Epithelial cell of esophagus (primary cell): ENCODE measurements at regions not wholly inside any gene's neighbourhood (a gene's known extent, or its start where the extent isn't known, plus 50 kb on each side); places are given as distances from the start of the nearest gene placed in this dataset.

Source experiments
- DNase-seq: peaks from one replicate; pipeline ENCODE4 v3.0.0; 2010; ENCODE audit warnings: low read depth
- H3K4me3 ChIP-seq: 2 replicates; pipeline ENCODE4 v1.5.1; 2011; ENCODE audit warnings: mild to moderate bottlenecking, low read length, control low read depth
- TF ChIP-seq, protein P1 (sequence below): IDR thresholded peaks from 2 replicates; pipeline ENCODE4 v1.5.1; 2011; ENCODE audit warnings: low read depth, mild to moderate bottlenecking, low read length, control low read depth, inconsistent platforms; ENCODE audit not compliant: insufficient read depth; ENCODE audit errors: missing control alignments

DNA sequence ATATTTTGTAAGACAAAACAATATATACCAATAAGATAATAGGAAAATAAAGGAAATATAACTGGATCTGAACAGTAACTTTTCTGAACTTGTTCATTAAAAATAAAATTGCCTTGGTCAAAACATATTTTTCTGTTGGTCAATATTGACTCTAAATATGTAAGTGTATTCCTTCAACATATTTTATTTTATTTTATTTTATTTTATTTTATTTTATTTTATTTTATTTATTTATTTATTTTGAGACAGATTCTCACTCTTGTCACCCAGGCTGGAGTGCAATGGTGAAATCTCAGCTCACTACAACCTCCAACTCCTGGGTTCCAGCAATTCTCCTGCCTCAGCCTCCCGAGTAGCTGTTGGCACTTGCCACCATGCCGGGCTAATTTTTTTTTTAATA is 571.0 kb downstream of the NR2F1-AS1 start:
- no peak overlapping the region for H3K4me3 ChIP-seq
- DNase-seq, result no peak
- TF ChIP-seq, protein P1, sequence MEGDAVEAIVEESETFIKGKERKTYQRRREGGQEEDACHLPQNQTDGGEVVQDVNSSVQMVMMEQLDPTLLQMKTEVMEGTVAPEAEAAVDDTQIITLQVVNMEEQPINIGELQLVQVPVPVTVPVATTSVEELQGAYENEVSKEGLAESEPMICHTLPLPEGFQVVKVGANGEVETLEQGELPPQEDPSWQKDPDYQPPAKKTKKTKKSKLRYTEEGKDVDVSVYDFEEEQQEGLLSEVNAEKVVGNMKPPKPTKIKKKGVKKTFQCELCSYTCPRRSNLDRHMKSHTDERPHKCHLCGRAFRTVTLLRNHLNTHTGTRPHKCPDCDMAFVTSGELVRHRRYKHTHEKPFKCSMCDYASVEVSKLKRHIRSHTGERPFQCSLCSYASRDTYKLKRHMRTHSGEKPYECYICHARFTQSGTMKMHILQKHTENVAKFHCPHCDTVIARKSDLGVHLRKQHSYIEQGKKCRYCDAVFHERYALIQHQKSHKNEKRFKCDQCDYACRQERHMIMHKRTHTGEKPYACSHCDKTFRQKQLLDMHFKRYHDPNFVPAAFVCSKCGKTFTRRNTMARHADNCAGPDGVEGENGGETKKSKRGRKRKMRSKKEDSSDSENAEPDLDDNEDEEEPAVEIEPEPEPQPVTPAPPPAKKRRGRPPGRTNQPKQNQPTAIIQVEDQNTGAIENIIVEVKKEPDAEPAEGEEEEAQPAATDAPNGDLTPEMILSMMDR, result no peak

DNA sequence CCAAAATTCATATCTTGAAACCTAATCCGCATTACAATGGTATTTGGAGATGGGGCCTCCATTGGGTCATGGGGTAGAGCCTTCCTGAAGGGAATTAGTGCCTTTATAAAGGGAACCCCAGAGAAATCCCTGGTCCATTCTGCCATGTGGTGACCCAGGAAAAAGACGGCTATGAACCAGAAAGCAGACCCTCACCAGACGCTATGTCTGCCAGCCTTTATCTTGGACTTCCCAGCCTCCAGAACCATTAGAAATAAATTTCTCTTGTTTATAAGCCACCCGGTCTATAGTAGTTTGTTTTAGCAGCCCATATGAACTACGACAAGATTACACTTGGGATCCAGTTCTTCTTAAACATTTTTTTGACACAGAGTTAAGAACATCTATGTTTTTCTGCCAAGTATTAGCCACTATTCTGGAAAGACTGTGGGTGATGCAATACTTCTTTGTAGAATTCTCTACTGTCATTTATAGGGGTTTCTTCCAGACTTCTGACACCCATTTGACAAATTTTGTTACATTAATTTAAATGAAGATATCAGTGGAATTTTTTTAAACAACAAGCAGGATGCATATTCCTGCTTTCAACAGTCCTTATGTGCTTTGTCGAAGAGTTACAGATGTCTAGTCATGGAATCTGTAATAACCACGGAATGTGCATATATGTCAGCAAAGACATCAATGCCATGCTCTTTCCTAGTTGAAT is 572.4 kb downstream of the NR2F1-AS1 start:
- no peak for DNase-seq
- H3K4me3 ChIP-seq, result no peak overlapping the region
- TF ChIP-seq, protein P1, result no peak

DNA sequence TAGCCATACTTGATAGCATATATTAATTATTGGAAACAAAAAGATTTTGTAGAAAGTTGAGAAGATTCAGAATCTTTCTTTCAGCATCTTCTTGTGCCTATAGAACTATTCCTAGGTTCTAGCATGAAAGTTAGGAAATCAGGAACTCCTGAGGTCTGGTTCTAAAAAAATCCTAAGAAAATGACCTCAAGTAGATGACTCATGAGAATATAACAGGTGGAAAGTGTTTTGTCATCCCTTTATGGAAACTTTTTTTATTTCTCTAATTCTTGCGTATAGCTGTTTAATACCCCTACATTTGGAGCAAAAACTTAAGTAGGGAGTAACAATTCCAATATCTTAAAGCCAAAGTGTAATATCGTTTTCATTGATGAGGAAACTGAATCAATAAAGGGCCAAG is 574.1 kb downstream of the NR2F1-AS1 start:
- DNase-seq, result peak; percentile 6
- H3K4me3 ChIP-seq, result no peak overlapping the region
- TF ChIP-seq, protein P1, result no peak

DNA sequence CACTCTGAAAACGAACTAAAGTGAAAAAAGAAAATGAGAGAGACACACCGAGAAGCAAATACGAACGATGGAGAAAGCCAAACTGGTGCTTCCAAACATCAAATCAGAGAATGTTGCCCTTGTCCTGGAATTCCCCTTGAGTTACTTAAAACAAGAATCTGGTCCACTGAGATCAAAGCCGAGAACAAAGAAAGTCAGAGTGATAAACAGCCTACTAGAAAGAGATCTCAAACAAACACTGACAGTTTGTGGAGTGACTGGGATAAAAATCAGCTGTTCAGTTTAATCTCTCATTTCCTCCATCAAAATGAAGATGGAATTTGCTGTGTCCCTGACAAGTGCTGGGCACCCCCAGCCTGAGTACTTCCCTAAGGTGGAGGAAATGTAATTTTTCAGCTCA is 582.6 kb downstream of the NR2F1-AS1 start:
- no peak overlapping the region for H3K4me3 ChIP-seq
- TF ChIP-seq, protein P1, result no peak
- DNase-seq, result no peak

DNA sequence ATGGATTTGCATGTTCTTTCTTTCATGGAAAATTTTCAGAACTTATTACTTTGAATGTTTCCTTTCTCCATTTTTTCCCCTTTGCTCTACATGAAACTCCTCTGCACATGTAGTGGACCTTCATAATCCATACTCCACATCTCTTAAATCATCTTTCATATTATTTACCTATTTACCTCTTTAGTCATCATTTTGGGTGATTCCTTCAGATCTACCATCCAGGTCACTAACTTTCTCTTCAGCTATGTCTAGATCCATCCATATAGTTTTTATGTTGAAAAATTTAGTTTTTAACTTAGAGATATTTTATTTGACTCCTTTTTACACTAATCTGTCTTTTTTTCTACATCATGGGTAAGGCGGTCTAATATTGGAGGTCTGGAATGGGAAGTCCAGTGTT is 586.6 kb downstream of the NR2F1-AS1 start:
- no peak overlapping the region for H3K4me3 ChIP-seq
- TF ChIP-seq, protein P1, result no peak
- no peak for DNase-seq

DNA sequence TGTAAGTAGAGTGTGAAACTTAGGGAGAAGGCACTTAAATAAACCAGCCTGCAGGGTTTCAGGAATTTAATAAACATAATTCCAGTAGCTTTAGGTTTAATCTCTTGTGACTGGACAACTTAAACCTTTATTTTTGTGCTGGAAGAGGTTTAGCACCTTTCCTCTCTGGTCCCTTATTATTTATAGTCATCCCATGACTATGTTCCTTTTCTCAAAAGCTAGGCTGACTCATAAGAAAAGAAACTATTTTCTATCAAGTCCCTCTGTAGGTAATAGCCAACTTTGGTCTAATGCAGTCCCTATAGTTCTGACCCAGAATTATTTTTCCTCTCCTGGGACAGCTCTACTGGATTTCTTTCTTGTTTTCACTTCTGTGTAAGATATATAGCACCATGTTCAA is 588.9 kb downstream of the NR2F1-AS1 start:
- no peak overlapping the region for H3K4me3 ChIP-seq
- no peak for DNase-seq
- TF ChIP-seq, protein P1, result no peak

DNA sequence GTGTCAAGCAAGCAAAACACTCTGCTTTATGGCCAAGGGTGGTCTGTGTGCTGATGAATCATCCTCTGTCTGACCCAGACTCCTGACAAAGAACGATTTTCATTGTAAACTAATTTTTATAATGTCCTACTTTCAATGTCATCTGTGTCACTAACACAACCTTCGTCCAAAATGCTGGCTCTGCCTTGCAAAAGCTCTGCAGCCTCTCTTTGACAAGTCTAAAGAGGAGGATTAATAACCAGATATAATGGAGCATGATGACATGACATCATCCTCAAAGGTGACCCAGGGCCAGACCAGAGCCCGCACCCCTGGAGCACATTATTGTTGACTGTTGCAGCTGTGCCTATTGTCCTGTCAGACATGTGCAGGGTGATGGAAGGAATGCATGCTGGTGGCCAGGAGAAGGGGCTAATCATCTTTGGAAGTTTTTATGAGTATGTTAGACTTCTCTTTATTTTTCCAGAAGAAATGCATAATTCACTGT is 589.4 kb downstream of the NR2F1-AS1 start:
- TF ChIP-seq, protein P1, result no peak
- no peak overlapping the region for H3K4me3 ChIP-seq
- no peak for DNase-seq
